ENCODE measurements at regions not wholly inside any gene's neighbourhood (a gene's known extent, or its start where the extent isn't known, plus 50 kb on each side); places are given as distances from the start of the nearest gene placed in this dataset.
A peak's percentile ranks its signal among the peaks of the same experiment; 100 is the strongest.

- FAIRE-seq (no peak), DNase-seq (no peak)
- no peak overlapping the region for H3K27ac ChIP-seq (ENCODE audit: low read depth in 2 of 2, low read length in 2 of 2)
- no peaks in the 10 kb centered on the region for H3K27me3 ChIP-seq (ENCODE audit: control insufficient read depth, insufficient read depth, low read length)
- no peaks in the 10 kb centered on the region for H3K36me3 ChIP-seq (ENCODE audit: control insufficient read depth in 2 of 3, insufficient read depth in 3 of 3, low read length in 3 of 3)
- no peak overlapping the region for H3K4me3 ChIP-seq (ENCODE audit: low read length in 3 of 3)
- H3K4me1 ChIP-seq (ENCODE audit: control insufficient read depth in 2 of 3, insufficient read depth in 2 of 3, low read depth in 1 of 3, low read length in 3 of 3): no peaks in the 10 kb centered on the region
- H3K9ac ChIP-seq (ENCODE audit: low read length in 3 of 3): no peak overlapping the region
- intact Hi-C loops (cut with DNase I): no loop called here
- TF ChIP-seq, protein P1, sequence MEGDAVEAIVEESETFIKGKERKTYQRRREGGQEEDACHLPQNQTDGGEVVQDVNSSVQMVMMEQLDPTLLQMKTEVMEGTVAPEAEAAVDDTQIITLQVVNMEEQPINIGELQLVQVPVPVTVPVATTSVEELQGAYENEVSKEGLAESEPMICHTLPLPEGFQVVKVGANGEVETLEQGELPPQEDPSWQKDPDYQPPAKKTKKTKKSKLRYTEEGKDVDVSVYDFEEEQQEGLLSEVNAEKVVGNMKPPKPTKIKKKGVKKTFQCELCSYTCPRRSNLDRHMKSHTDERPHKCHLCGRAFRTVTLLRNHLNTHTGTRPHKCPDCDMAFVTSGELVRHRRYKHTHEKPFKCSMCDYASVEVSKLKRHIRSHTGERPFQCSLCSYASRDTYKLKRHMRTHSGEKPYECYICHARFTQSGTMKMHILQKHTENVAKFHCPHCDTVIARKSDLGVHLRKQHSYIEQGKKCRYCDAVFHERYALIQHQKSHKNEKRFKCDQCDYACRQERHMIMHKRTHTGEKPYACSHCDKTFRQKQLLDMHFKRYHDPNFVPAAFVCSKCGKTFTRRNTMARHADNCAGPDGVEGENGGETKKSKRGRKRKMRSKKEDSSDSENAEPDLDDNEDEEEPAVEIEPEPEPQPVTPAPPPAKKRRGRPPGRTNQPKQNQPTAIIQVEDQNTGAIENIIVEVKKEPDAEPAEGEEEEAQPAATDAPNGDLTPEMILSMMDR (IDR thresholded peaks at IDR 0.05; ENCODE audit: borderline replicate concordance, extremely low read depth, insufficient read depth): no peak
- H3K9me3 ChIP-seq (ENCODE audit: control insufficient read depth in 2 of 3, insufficient read depth in 1 of 3, low read length in 3 of 3): no peaks in the 10 kb centered on the region
Measured at GRCh38 chr7:18292584-18292983, 203.0 kb upstream of the HDAC9 start.

- no peaks in the 10 kb centered on the region for H3K27me3 ChIP-seq (ENCODE audit: control insufficient read depth, insufficient read depth, low read length)
- no peaks in the 10 kb centered on the region for H3K36me3 ChIP-seq (ENCODE audit: control insufficient read depth in 2 of 3, insufficient read depth in 3 of 3, low read length in 3 of 3)
- no peaks in the 10 kb centered on the region for H3K9me3 ChIP-seq (ENCODE audit: control insufficient read depth in 2 of 3, insufficient read depth in 1 of 3, low read length in 3 of 3)
- H3K4me3 ChIP-seq (ENCODE audit: low read length in 3 of 3): no peak overlapping the region
- no peak overlapping the region for H3K9ac ChIP-seq (ENCODE audit: low read length in 3 of 3)
- DNase-seq (no peak), FAIRE-seq (peak; percentile 6)
- H3K27ac ChIP-seq (ENCODE audit: low read depth in 2 of 2, low read length in 2 of 2): no peak overlapping the region
- H3K4me1 ChIP-seq (ENCODE audit: control insufficient read depth in 2 of 3, insufficient read depth in 2 of 3, low read depth in 1 of 3, low read length in 3 of 3): no peaks in the 10 kb centered on the region
- TF ChIP-seq, protein P1 (IDR thresholded peaks at IDR 0.05; ENCODE audit: borderline replicate concordance, extremely low read depth, insufficient read depth): no peak
- intact Hi-C loops (cut with DNase I): no loop called here
Measured at GRCh38 chr7:18293759-18294158, 201.8 kb upstream of the HDAC9 start.

DNA sequence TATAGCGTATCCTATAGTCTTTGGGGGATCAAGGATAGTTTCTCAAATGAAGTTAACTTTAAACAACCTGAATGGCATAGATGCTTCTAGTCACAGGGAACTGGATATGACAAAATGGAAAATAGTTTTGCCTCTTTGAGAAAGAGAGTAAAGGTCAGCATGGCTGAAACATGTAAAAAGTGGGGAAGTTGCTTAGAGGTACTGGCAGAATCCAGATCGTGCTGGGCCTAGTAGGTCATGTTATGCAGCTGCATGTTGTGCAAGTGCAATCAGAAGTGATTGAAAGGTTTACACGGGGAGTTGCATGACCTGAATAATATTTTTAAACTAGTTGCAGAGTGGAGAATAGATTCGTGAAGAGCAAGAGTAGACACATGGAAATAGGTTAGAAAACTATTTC lies 201.1 kb upstream of the HDAC9 start:
- no peaks in the 10 kb centered on the region for H3K36me3 ChIP-seq (ENCODE audit: control insufficient read depth in 2 of 3, insufficient read depth in 3 of 3, low read length in 3 of 3)
- no peak overlapping the region for H3K27ac ChIP-seq (ENCODE audit: low read depth in 2 of 2, low read length in 2 of 2)
- FAIRE-seq (no peak), DNase-seq (peak in 1 of 5 donors; percentile 13)
- H3K4me1 ChIP-seq (ENCODE audit: control insufficient read depth in 2 of 3, insufficient read depth in 2 of 3, low read depth in 1 of 3, low read length in 3 of 3): no peaks in the 10 kb centered on the region
- TF ChIP-seq, protein P1 (IDR thresholded peaks at IDR 0.05; ENCODE audit: borderline replicate concordance, extremely low read depth, insufficient read depth): no peak
- intact Hi-C loops (cut with DNase I): no loop called here
- H3K27me3 ChIP-seq (ENCODE audit: control insufficient read depth, insufficient read depth, low read length): no peaks in the 10 kb centered on the region
- no peak overlapping the region for H3K4me3 ChIP-seq (ENCODE audit: low read length in 3 of 3)
- H3K9ac ChIP-seq (ENCODE audit: low read length in 3 of 3): no peak overlapping the region
- H3K9me3 ChIP-seq (ENCODE audit: control insufficient read depth in 2 of 3, insufficient read depth in 1 of 3, low read length in 3 of 3): no peaks in the 10 kb centered on the region

- H3K9me3 ChIP-seq (ENCODE audit: control insufficient read depth in 2 of 3, insufficient read depth in 1 of 3, low read length in 3 of 3): no peaks in the 10 kb centered on the region
- H3K36me3 ChIP-seq (ENCODE audit: control insufficient read depth in 2 of 3, insufficient read depth in 3 of 3, low read length in 3 of 3): no peaks in the 10 kb centered on the region
- H3K4me1 ChIP-seq (ENCODE audit: control insufficient read depth in 2 of 3, insufficient read depth in 2 of 3, low read depth in 1 of 3, low read length in 3 of 3): no peaks in the 10 kb centered on the region
- intact Hi-C loops (cut with DNase I): no loop called here
- peak; percentile 72 for FAIRE-seq
- H3K27ac ChIP-seq (ENCODE audit: low read depth in 2 of 2, low read length in 2 of 2): no peak overlapping the region
- TF ChIP-seq, protein P1 (IDR thresholded peaks at IDR 0.05; ENCODE audit: borderline replicate concordance, extremely low read depth, insufficient read depth): peak; percentile 3
- H3K4me3 ChIP-seq (ENCODE audit: low read length in 3 of 3): no peak overlapping the region
- no peaks in the 10 kb centered on the region for H3K27me3 ChIP-seq (ENCODE audit: control insufficient read depth, insufficient read depth, low read length)
- no peak for DNase-seq
- H3K9ac ChIP-seq (ENCODE audit: low read length in 3 of 3): no peak overlapping the region
Measured at GRCh38 chr7:18295781-18296423, 199.6 kb upstream of the HDAC9 start.

Measured in kidney (tissue), 13 donors.